ENCODE measurements at regions not wholly inside any gene's neighbourhood (a gene's known extent, or its start where the extent isn't known, plus 50 kb on each side); places are given as distances from the start of the nearest gene placed in this dataset.

GRCh38 chr9:71245651-71246050 lies 124.2 kb upstream of the TRPM3 start:
- intact Hi-C loops (cut with DNase I): loop anchor here in 2 of 4 donors (5.0 to 10.0 kb wide), 3 partner anchors 311 to 603 kb away; no protein-coding TSS in a partner anchor
- no peak overlapping the region for H3K4me3 ChIP-seq (ENCODE audit: low read length)

GRCh38 chr9:71243951-71244350 lies 122.5 kb upstream of the TRPM3 start:
- H3K4me1 ChIP-seq (ENCODE audit: control insufficient read depth, insufficient read depth, low read length): no peaks in the 10 kb centered on the region
- no peak for ATAC-seq
- no peaks in the 10 kb centered on the region for H3K9me3 ChIP-seq (ENCODE audit: control insufficient read depth, low read length)
- no peak for DNase-seq
- no peaks in the 10 kb centered on the region for H3K27me3 ChIP-seq (ENCODE audit: control insufficient read depth, insufficient read depth)
- WGBS: 69% methylated on average over 5 of the region's 5 CpGs
- intact Hi-C loops (cut with DNase I): loop anchor here in 2 of 4 donors (10.0 kb wide), 2 partner anchors 309 to 319 kb away; no protein-coding TSS in a partner anchor
- no peak overlapping the region for H3K27ac ChIP-seq (ENCODE audit: low read length)
- no peak overlapping the region for H3K4me3 ChIP-seq (ENCODE audit: low read length)

More at GRCh38 chr9:71245651-71246050, 124.2 kb upstream of the TRPM3 start:
- ATAC-seq (no peak), DNase-seq (no peak)
- H3K27ac ChIP-seq (ENCODE audit: low read length): no peak overlapping the region
- H3K9me3 ChIP-seq (ENCODE audit: control insufficient read depth, low read length): no peaks in the 10 kb centered on the region
- no peaks in the 10 kb centered on the region for H3K4me1 ChIP-seq (ENCODE audit: control insufficient read depth, insufficient read depth, low read length)
- H3K27me3 ChIP-seq (ENCODE audit: control insufficient read depth, insufficient read depth): no peaks in the 10 kb centered on the region

GRCh38 chr9:71242081-71242480 lies 120.7 kb upstream of the TRPM3 start:
- 94% methylated on average over 6 of the region's 6 CpGs for WGBS
- Histone ChIP-seq H3K4me3 (ENCODE audit: low read length) (no peak overlapping the region), H3K9me3 (ENCODE audit: control insufficient read depth, low read length) (no peaks in the 10 kb centered on the region), H3K27ac (ENCODE audit: low read length) (no peak overlapping the region), H3K4me1 (ENCODE audit: control insufficient read depth, insufficient read depth, low read length) (no peaks in the 10 kb centered on the region), H3K27me3 (ENCODE audit: control insufficient read depth, insufficient read depth) (no peaks in the 10 kb centered on the region)
- ATAC-seq (no peak), DNase-seq (no peak)
- intact Hi-C loops (cut with DNase I): loop anchor here in 2 of 4 donors (10.0 kb wide), 2 partner anchors 307 to 317 kb away; no protein-coding TSS in a partner anchor

DNA sequence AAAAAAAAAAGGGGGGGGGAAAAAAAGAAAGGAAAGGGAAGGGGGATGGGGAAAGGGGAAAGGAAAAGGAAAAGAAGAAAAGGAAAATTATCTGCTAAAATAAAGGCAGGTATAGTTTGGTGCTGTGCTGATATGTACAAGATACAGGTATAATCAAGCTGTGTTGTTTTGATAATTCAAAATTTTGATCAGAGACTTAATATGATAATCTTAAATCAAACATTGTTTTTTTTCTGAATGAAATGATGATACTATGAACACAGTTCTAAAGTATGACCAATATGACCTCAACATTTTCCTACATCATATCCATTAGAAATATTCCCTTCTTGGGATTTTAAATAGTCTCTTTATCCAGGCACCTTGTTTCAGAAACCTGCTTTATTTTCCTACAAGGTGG lies 115.6 kb upstream of the TRPM3 start:
- Histone ChIP-seq H3K4me3 (ENCODE audit: low read length) (no peak overlapping the region), H3K4me1 (ENCODE audit: control insufficient read depth, insufficient read depth, low read length) (no peaks in the 10 kb centered on the region), H3K27ac (ENCODE audit: low read length) (no peak overlapping the region), H3K27me3 (ENCODE audit: control insufficient read depth, insufficient read depth) (no peaks in the 10 kb centered on the region), H3K9me3 (ENCODE audit: control insufficient read depth, low read length) (no peaks in the 10 kb centered on the region)
- intact Hi-C loops (cut with DNase I): no loop called here
- DNase-seq (no peak), ATAC-seq (no peak)

DNA sequence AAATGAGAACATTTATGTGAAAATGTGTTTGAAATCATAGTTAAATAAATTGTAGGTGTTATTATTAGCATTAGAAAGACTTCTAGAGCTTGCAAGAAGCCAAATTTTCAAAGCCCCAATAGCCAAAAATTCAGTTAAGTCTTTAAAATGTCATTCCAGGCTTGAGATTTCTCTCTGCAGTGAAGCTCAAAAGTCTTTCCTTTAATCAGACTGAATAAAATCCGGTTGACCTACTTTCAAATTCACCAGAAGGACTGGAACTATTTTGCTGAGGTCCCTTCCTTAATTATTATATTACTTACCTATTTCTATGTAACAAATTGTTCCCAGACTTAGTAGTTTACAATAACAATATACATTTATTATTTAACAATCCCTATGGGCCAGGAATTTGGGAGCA lies 112.2 kb upstream of the TRPM3 start:
- intact Hi-C loops (cut with DNase I): no loop called here
- Histone ChIP-seq H3K4me1 (ENCODE audit: control insufficient read depth, insufficient read depth, low read length) (no peaks in the 10 kb centered on the region), H3K4me3 (ENCODE audit: low read length) (no peak overlapping the region), H3K27me3 (ENCODE audit: control insufficient read depth, insufficient read depth) (no peaks in the 10 kb centered on the region), H3K27ac (ENCODE audit: low read length) (no peak overlapping the region), H3K9me3 (ENCODE audit: control insufficient read depth, low read length) (no peaks in the 10 kb centered on the region)
- 63% methylated on average over 1 of the region's 1 CpG for WGBS
- no peak for DNase-seq
- ATAC-seq: no peak

DNA sequence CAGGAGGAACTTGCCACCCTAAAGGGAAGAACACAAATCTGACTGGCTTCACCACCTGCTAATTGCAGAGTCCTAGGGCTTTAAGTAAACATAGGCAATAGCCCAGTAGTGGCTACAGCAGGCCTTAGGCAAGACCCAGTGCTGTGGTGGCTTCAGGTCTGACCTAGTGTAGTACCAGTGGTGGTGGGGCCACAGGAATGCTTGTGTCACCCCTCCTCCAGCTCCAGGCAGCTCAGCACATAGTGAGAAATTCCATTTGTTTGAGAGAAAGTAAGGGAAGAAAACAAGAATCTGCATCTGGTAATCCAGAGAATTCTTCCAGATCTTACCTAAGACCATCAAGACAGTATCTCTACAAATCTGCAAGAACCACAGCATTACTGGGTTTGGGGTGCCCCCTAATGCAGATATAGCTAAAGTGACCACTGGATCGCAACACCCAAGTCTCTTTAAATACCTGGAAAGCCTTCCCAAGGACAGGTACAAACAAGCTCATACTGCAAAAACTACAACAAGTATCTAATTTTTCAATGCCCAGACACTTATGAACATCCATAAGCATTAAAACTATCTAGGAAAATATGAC lies 102.6 kb upstream of the TRPM3 start:
- Histone ChIP-seq H3K4me1 (ENCODE audit: control insufficient read depth, insufficient read depth, low read length) (no peaks in the 10 kb centered on the region), H3K9me3 (ENCODE audit: control insufficient read depth, low read length) (no peaks in the 10 kb centered on the region), H3K27me3 (ENCODE audit: control insufficient read depth, insufficient read depth) (no peaks in the 10 kb centered on the region), H3K27ac (ENCODE audit: low read length) (no peak overlapping the region), H3K4me3 (ENCODE audit: low read length) (no peak overlapping the region)
- ATAC-seq: no peak
- DNase-seq: no peak
- 88% methylated on average over 1 of the region's 1 CpG for WGBS
- intact Hi-C loops (cut with DNase I): no loop called here

DNA sequence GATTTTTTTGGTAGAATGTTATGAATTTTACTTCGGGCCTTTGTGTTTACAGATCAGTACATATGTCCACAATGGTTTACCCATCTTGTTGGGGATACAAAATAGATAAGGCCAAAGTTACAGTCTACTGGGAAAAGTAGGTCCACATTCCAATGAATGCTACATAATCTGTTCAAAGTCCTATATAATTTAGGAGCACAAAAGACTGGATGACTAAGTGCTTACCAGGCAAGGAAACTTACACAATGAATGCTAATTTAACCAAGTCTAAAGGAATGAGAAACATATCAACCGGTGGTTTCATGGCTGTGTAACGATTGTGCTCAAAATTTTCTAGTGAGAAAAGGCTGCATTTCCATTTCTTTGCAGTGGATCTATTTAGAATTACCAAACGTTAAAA lies 97.4 kb upstream of the TRPM3 start:
- DNase-seq: no peak
- 69% methylated on average over 4 of the region's 4 CpGs for WGBS
- Histone ChIP-seq H3K4me3 (ENCODE audit: low read length) (no peak overlapping the region), H3K27ac (ENCODE audit: low read length) (no peak overlapping the region), H3K9me3 (ENCODE audit: control insufficient read depth, low read length) (no peaks in the 10 kb centered on the region), H3K27me3 (ENCODE audit: control insufficient read depth, insufficient read depth) (no peaks in the 10 kb centered on the region), H3K4me1 (ENCODE audit: control insufficient read depth, insufficient read depth, low read length) (no peaks in the 10 kb centered on the region)
- no peak for ATAC-seq
- intact Hi-C loops (cut with DNase I): no loop called here

GRCh38 chr9:71213633-71214032 lies 92.2 kb upstream of the TRPM3 start:
- Histone ChIP-seq H3K4me1 (ENCODE audit: control insufficient read depth, insufficient read depth, low read length) (no peaks in the 10 kb centered on the region), H3K27me3 (ENCODE audit: control insufficient read depth, insufficient read depth) (no peaks in the 10 kb centered on the region), H3K9me3 (ENCODE audit: control insufficient read depth, low read length) (no peaks in the 10 kb centered on the region), H3K27ac (ENCODE audit: low read length) (no peak overlapping the region), H3K4me3 (ENCODE audit: low read length) (no peak overlapping the region)
- intact Hi-C loops (cut with DNase I): no loop called here
- ATAC-seq (no peak), DNase-seq (no peak)

DNA sequence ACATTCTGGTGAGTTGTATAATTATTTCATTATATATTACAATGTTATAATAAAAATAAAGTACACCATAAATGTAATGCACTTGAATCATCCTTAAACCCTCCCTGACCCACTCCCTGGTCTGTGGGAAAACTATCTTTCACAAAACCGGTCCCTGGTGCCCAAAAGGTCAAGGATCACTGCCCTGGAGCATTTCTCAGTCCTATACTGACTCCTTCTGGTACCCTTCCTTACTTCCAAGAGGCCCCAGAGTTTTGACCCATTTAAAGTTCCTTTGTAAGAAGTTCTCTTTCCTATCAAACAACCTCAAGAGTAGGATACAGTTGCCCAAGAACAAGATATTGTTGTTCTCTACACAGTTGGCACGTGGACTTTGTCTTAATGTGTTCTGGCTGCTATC lies 88.9 kb upstream of the TRPM3 start:
- H3K27ac ChIP-seq (ENCODE audit: low read length): no peak overlapping the region
- no peaks in the 10 kb centered on the region for H3K4me1 ChIP-seq (ENCODE audit: control insufficient read depth, insufficient read depth, low read length)
- H3K4me3 ChIP-seq (ENCODE audit: low read length): no peak overlapping the region
- 58% methylated on average over 2 of the region's 2 CpGs for WGBS
- no peak for DNase-seq
- no peaks in the 10 kb centered on the region for H3K27me3 ChIP-seq (ENCODE audit: control insufficient read depth, insufficient read depth)
- H3K9me3 ChIP-seq (ENCODE audit: control insufficient read depth, low read length): no peaks in the 10 kb centered on the region
- intact Hi-C loops (cut with DNase I): no loop called here
- no peak for ATAC-seq

DNA sequence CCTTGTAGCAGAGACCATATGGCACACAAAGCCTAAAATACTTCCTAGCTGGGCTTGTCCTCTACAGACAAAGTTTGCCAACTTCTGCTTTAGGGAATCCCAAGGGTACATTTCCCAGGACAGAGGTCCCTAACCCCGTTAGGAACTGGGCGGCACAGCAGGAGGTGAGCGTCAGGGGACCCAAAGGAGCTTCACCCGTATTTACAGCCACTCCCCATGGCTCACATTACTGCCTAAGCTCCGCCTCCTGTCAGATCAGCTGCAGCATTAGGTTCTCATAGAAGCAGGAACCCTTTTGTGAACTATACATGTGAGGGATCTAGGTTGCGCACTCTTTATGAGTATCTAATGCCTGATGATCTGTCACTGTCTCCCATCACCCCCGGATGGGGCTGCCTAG lies 88.5 kb upstream of the TRPM3 start:
- no peak overlapping the region for H3K27ac ChIP-seq (ENCODE audit: low read length)
- H3K4me1 ChIP-seq (ENCODE audit: control insufficient read depth, insufficient read depth, low read length): no peaks in the 10 kb centered on the region
- H3K27me3 ChIP-seq (ENCODE audit: control insufficient read depth, insufficient read depth): no peaks in the 10 kb centered on the region
- H3K9me3 ChIP-seq (ENCODE audit: control insufficient read depth, low read length): no peaks in the 10 kb centered on the region
- WGBS: 83% methylated on average over 7 of the region's 7 CpGs
- intact Hi-C loops (cut with DNase I): no loop called here
- ATAC-seq (no peak), DNase-seq (peak in 1 of 3 donors; percentile 25)
- H3K4me3 ChIP-seq (ENCODE audit: low read length): no peak overlapping the region

DNA sequence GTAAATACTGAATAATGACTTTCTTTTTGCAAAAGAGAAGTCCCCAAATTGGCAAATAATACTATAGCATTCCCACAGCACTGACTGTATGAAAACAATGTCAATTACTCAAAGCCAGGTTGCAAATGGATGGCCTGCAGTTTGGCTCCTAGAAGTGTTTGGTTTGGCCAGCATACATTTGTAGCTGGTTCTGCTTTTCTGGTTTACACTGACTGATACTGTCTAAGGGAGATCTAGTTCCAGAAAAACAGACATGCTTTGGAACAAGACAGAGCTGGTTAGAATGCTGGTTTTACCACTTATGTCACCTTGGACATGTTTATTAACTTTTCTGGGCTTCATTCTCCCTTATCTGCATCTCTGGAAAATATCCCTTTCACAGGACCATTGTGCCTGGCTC lies 81.5 kb upstream of the TRPM3 start:
- Histone ChIP-seq H3K27ac (ENCODE audit: low read length) (no peak overlapping the region), H3K9me3 (ENCODE audit: control insufficient read depth, low read length) (no peaks in the 10 kb centered on the region), H3K4me1 (ENCODE audit: control insufficient read depth, insufficient read depth, low read length) (no peaks in the 10 kb centered on the region), H3K4me3 (ENCODE audit: low read length) (no peak overlapping the region), H3K27me3 (ENCODE audit: control insufficient read depth, insufficient read depth) (no peaks in the 10 kb centered on the region)
- DNase-seq: no peak
- intact Hi-C loops (cut with DNase I): no loop called here
- no peak for ATAC-seq

DNA sequence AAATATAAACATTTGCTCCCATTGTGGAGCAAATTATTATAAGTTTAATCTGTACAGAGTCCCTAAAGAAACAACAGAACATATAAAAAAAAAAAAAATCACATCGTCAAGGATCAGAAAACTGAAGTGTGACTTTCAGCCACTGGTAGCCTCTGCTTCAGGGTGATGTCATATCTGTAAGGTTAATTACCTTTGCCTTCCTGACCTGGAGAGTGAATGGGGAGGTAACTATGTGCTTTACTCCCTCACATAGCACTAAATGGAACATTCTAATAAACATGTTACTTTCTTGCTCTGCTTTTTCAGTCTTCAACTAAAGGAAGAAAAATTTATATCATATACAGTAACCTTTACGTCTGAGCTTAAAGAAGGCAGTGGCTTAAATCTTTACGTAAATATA lies 70.3 kb upstream of the TRPM3 start:
- no peaks in the 10 kb centered on the region for H3K9me3 ChIP-seq (ENCODE audit: control insufficient read depth, low read length)
- 74% methylated on average over 3 of the region's 3 CpGs for WGBS
- no peak overlapping the region for H3K27ac ChIP-seq (ENCODE audit: low read length)
- ATAC-seq: no peak
- H3K4me1 ChIP-seq (ENCODE audit: control insufficient read depth, insufficient read depth, low read length): no peaks in the 10 kb centered on the region
- no peaks in the 10 kb centered on the region for H3K27me3 ChIP-seq (ENCODE audit: control insufficient read depth, insufficient read depth)
- no peak overlapping the region for H3K4me3 ChIP-seq (ENCODE audit: low read length)
- intact Hi-C loops (cut with DNase I): no loop called here
- no peak for DNase-seq

Measured in right cardiac atrium (tissue), 5 donors.